Kidney (tissue), 13 donors: ENCODE measurements at regions not wholly inside any gene's neighbourhood (a gene's known extent, or its start where the extent isn't known, plus 50 kb on each side); places are given as distances from the start of the nearest gene placed in this dataset.

Experiments
- DNase-seq, 5 donors: peaks; one replicate each; pipeline ENCODE4 v3.0.0-alpha.2; 2013 to 2020
- FAIRE-seq: peaks from 2 replicates; lab custom pipeline; 2012; peaks lifted over from hg19 to GRCh38; lab: Jason Lieb, UNC
- H3K27ac ChIP-seq, 2 donors: one replicate each; pipeline ENCODE4 v1.7.0; 2013; ENCODE audit warnings: low read depth in 2 of 2, low read length in 2 of 2, inconsistent platforms in 1 of 2
- H3K27me3 ChIP-seq: one replicate; pipeline ENCODE4 v1.7.1; 2013; ENCODE audit warnings: low read length, inconsistent platforms; ENCODE audit not compliant: control insufficient read depth, insufficient read depth
- H3K36me3 ChIP-seq, 3 donors: one replicate each; pipeline versions ENCODE4 v1.7.0 to v1.7.1; 2013; ENCODE audit warnings: low read length in 3 of 3, control low read depth in 1 of 3, inconsistent platforms in 1 of 3; ENCODE audit not compliant: insufficient read depth in 3 of 3, control insufficient read depth in 2 of 3
- H3K4me1 ChIP-seq, 3 donors: one replicate each; pipeline versions ENCODE4 v1.7.0 to v1.7.1; 2013; ENCODE audit warnings: low read length in 3 of 3, inconsistent platforms in 1 of 3, low read depth in 1 of 3; ENCODE audit not compliant: control insufficient read depth in 2 of 3, insufficient read depth in 2 of 3
- H3K4me3 ChIP-seq, 3 donors: one replicate each; pipeline versions ENCODE4 v1.7.0 to v1.8.1; 2013; ENCODE audit warnings: low read length in 3 of 3, control low read depth in 1 of 3, inconsistent platforms in 1 of 3
- H3K9ac ChIP-seq, 3 donors: one replicate each; pipeline versions ENCODE4 v1.7.0 to v1.7.1; 2013; ENCODE audit warnings: low read length in 3 of 3, control low read depth in 1 of 3, inconsistent platforms in 1 of 3
- H3K9me3 ChIP-seq, 3 donors: one replicate each; pipeline versions ENCODE4 v1.7.0 to v1.7.1; 2013; ENCODE audit warnings: low read length in 3 of 3, control low read depth in 1 of 3, inconsistent platforms in 1 of 3; ENCODE audit not compliant: control insufficient read depth in 2 of 3, insufficient read depth in 1 of 3
- intact Hi-C: fragments of 100-400 bp; cut with DNase I; formaldehyde crosslinking; loops from one replicate; pipeline ENCODE4 v1.11.1; 2022
- TF ChIP-seq, protein P1 (sequence below): IDR thresholded peaks from 3 replicates; pipeline ENCODE4 v1.5.1; 2012; ENCODE audit warnings: mild to moderate bottlenecking, moderate library complexity, borderline replicate concordance; ENCODE audit not compliant: insufficient read depth; ENCODE audit errors: extremely low read depth
- donor health status: control.
- donor health status: control.
- donor health status: control.
- donor health status: control.
- donor health status: control.
- donor health status: DM: yes; HTN: yes; CAD: no.
- donor health status: Normal renal cell carcinoma (clear cell type).

DNA sequence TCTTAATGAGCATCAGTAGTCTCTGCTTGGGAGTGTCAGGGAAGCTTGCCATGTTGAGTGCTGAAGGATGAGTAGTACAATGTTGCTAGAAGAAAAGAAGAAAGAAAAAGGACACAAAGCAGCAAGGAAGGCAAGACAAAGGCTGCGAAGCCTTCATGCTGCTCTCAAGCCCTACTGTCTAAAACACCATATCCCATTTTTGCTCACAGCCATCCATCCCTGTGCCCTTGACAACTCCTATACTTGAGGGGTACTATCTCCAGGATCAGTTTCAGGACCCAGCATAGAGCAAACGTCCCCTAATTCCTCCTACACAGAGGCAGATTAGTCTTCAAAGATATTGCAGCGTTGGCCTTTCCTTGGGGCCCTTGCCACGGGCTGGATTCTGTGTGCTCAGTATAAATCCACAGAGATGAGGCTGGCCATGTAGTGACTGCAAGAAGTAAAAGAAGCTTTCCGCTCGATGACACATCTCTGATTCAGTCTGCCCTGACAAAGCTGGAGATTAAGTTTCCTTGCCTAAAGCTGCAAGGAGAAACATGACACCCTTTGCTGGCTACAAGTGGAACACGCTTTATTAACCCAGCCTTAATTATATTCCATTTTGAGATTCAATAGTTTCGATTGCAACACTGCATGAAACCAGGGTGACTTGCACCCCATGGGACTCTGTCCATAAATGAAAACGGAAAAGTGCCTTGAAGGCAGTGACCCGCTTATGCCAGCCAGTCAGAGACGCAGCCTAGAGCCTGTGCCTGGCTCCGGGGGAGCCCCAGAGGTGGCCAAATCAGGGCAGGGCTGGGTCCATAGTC, 304.6 kb downstream of the ACTL7B start:
- intact Hi-C loops: no loop called here
- Histone ChIP-seq H3K27me3 (no peaks in the 10 kb centered on the region), H3K27ac (no peak overlapping the region), H3K4me1 (no peaks in the 10 kb centered on the region), H3K4me3 (no peak overlapping the region), H3K9ac (no peak overlapping the region), H3K36me3 (no peaks in the 10 kb centered on the region), H3K9me3 (no peaks in the 10 kb centered on the region)
- no peak for FAIRE-seq
- TF ChIP-seq, protein P1, sequence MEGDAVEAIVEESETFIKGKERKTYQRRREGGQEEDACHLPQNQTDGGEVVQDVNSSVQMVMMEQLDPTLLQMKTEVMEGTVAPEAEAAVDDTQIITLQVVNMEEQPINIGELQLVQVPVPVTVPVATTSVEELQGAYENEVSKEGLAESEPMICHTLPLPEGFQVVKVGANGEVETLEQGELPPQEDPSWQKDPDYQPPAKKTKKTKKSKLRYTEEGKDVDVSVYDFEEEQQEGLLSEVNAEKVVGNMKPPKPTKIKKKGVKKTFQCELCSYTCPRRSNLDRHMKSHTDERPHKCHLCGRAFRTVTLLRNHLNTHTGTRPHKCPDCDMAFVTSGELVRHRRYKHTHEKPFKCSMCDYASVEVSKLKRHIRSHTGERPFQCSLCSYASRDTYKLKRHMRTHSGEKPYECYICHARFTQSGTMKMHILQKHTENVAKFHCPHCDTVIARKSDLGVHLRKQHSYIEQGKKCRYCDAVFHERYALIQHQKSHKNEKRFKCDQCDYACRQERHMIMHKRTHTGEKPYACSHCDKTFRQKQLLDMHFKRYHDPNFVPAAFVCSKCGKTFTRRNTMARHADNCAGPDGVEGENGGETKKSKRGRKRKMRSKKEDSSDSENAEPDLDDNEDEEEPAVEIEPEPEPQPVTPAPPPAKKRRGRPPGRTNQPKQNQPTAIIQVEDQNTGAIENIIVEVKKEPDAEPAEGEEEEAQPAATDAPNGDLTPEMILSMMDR: no peak
- peak in 4 of 5 donors; percentile 38 to 78 (median 69) for DNase-seq

DNA sequence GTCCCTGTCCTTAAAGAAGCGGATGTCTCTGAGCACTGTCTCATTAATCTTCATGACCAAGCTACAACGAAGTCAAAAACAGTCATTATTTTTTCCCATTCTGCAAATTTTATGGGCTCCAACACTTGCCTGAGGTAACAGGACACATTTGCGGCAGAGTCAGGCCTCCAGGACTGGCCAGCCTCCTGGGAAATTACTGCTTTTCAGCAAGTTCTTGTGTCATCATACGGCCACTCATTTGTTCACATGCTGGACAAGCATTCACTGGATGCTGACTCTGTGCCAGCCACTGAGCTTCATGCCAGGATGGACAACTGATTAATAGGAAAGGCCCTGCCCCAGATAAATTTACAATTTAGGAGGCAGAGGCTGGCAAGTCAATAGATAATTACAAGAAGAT, 305.7 kb downstream of the ACTL7B start:
- intact Hi-C loops: no loop called here
- TF ChIP-seq, protein P1: no peak
- FAIRE-seq: no peak
- Histone ChIP-seq H3K4me1 (no peaks in the 10 kb centered on the region), H3K36me3 (no peaks in the 10 kb centered on the region), H3K9me3 (no peaks in the 10 kb centered on the region), H3K4me3 (no peak overlapping the region), H3K9ac (no peak overlapping the region), H3K27ac (no peak overlapping the region), H3K27me3 (no peaks in the 10 kb centered on the region)
- DNase-seq: no peak

DNA sequence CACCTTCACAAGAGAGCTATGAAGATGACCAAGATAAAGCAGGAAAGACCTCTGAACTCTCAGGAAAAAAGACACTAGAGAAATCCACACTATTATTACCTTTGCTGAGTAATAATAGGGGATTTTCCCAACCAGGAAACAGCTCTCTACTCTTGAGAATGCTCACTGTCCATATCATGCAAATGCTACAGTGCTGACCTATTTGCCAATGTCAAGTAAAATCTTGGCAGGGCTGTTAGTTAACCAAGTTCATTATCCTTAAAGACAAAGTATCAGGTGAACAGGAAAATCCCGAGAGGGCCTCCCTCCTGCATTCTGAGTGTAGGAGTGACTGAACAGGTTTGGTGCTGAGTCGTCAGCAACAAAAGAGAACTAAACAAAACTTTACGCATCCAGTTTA, 306.6 kb downstream of the ACTL7B start:
- no peaks in the 10 kb centered on the region for H3K9me3 ChIP-seq
- no peak for DNase-seq
- intact Hi-C loops: no loop called here
- no peaks in the 10 kb centered on the region for H3K4me1 ChIP-seq
- no peaks in the 10 kb centered on the region for H3K36me3 ChIP-seq
- no peak overlapping the region for H3K4me3 ChIP-seq
- no peak for FAIRE-seq
- H3K27ac ChIP-seq: no peak overlapping the region
- no peaks in the 10 kb centered on the region for H3K27me3 ChIP-seq
- TF ChIP-seq, protein P1: no peak
- H3K9ac ChIP-seq: no peak overlapping the region
